ENCODE measurements at regions not wholly inside any gene's neighbourhood (a gene's known extent, or its start where the extent isn't known, plus 50 kb on each side); places are given as distances from the start of the nearest gene placed in this dataset.
"Not testable (repeated sequence)": the region's sequence is repeated elsewhere in the genome, so short reads cannot be mapped to it uniquely, and the experiment has no call there.

GRCh38 chr20:30724688-30725074 is 532.8 kb upstream of the DEFB115 start:
- not testable (repeated sequence) for TF ChIP-seq KAT2A (conservative IDR thresholded peaks at IDR 0.05; ENCODE audit: control insufficient read depth, low read depth, low read length); CTCF (IDR thresholded peaks at IDR 0.05 in 2 of 3, conservative IDR thresholded peaks at IDR 0.05 in 1 of 3; ENCODE audit: control insufficient read depth in 2 of 3, extremely low read depth in 1 of 3, insufficient read depth in 1 of 3, low read depth in 3 of 3, low read length in 3 of 3); SREBF1 (IDR thresholded peaks at IDR 0.05; ENCODE audit: low read length); REST (IDR thresholded peaks at IDR 0.05; ENCODE audit: low read depth, low read length); CREB1 (IDR thresholded peaks at IDR 0.05; ENCODE audit: low read depth); RAD21 (IDR thresholded peaks at IDR 0.05; ENCODE audit: insufficient read depth, low read depth, low read length); EP300 (IDR thresholded peaks at IDR 0.05; ENCODE audit: borderline replicate concordance in 1 of 2, control insufficient read depth in 1 of 2, low read depth in 2 of 2, low read length in 2 of 2); MYB (IDR thresholded peaks at IDR 0.05; ENCODE audit: borderline replicate concordance, low read depth, low read length); IKZF2 (IDR thresholded peaks at IDR 0.05); EZH2 (IDR thresholded peaks at IDR 0.05; ENCODE audit: borderline replicate concordance, control insufficient read depth, low read depth, low read length); RCOR1 (conservative IDR thresholded peaks at IDR 0.05; ENCODE audit: low read depth, low read length); POLR2AphosphoS2 (IDR thresholded peaks at IDR 0.05; ENCODE audit: low read depth, low read length); NRF1 (conservative IDR thresholded peaks at IDR 0.05; ENCODE audit: low read depth, low read length)
